Common myeloid progenitor, CD34-positive (primary cell): ENCODE measurements at regions not wholly inside any gene's neighbourhood (a gene's known extent, or its start where the extent isn't known, plus 50 kb on each side); places are given as distances from the start of the nearest gene placed in this dataset.

Source experiments
- CTCF ChIA-PET: fragments of 350-600 bp; sonication (Branson Sonifier 250); formaldehyde crosslinking; loops from one replicate; lab custom pipeline; 2021; ENCODE audit warnings: antibody characterized with exemption; lab: Charles Lee
- POLR2A ChIA-PET: fragments of 350-600 bp; sonication (Branson Sonifier 250); formaldehyde crosslinking; loops from one replicate; lab custom pipeline; 2021; ENCODE audit warnings: antibody characterized with exemption; lab: Charles Lee
- DNase-seq, 3 donors: peaks; one replicate each; pipeline versions ENCODE4 v3.0.0 to v3.0.0-alpha.2; 2013
- H3K27ac ChIP-seq, 2 experiments: 1 replicate in 1 of 2; 2 replicates in 1 of 2; pipeline ENCODE4 v1.7.0; 2013; ENCODE audit warnings: inconsistent platforms in 2 of 2, low read length in 2 of 2, mild to moderate bottlenecking in 2 of 2, low read depth in 1 of 2, moderate library complexity in 1 of 2; ENCODE audit not compliant: severe bottlenecking in 2 of 2, insufficient read depth in 1 of 2, poor library complexity in 1 of 2
- H3K27me3 ChIP-seq, 5 experiments: replicated peaks in 2 of 5; 1 replicate in 3 of 5; 2 replicates in 2 of 5; pipeline versions ENCODE4 v1.6.1 to v1.7.0; 2013; ENCODE audit warnings: low read length in 4 of 5, mild to moderate bottlenecking in 2 of 5, moderate library complexity in 2 of 5, inconsistent platforms in 1 of 5; ENCODE audit not compliant: insufficient read depth in 5 of 5, control insufficient read depth in 4 of 5
- H3K36me3 ChIP-seq, 4 experiments: 1 replicate in 2 of 4; 2 replicates in 2 of 4; pipeline versions ENCODE4 v1.6.1 to v1.7.0; 2013; ENCODE audit warnings: low read length in 3 of 4, control low read depth in 1 of 4, mild to moderate bottlenecking in 1 of 4; ENCODE audit not compliant: control insufficient read depth in 4 of 4, insufficient read depth in 4 of 4
- H3K4me1 ChIP-seq, 4 experiments: 1 replicate in 3 of 4; 2 replicates in 1 of 4; pipeline versions ENCODE4 v1.6.1 to v1.7.1; 2013; ENCODE audit warnings: low read length in 3 of 4, mild to moderate bottlenecking in 3 of 4, control low read depth in 1 of 4, inconsistent platforms in 1 of 4, moderate library complexity in 1 of 4; ENCODE audit not compliant: control insufficient read depth in 4 of 4, insufficient read depth in 4 of 4; ENCODE audit errors: control extremely low read depth in 1 of 4
- H3K4me3 ChIP-seq, 7 experiments: 1 replicate in 4 of 7; 2 replicates in 3 of 7; pipeline versions ENCODE4 v1.5.1 to v1.7.0; 2013; ENCODE audit warnings: mild to moderate bottlenecking in 7 of 7, low read length in 6 of 7, moderate library complexity in 6 of 7, inconsistent platforms in 2 of 7, low read depth in 2 of 7, control low read depth in 1 of 7; ENCODE audit not compliant: insufficient read depth in 4 of 7, control insufficient read depth in 1 of 7; ENCODE audit errors: extremely low read depth in 1 of 7
- H3K9me3 ChIP-seq, 5 experiments: 1 replicate in 4 of 5; 2 replicates in 1 of 5; pipeline versions ENCODE4 v1.6.1 to v1.7.1; 2013; ENCODE audit warnings: low read length in 4 of 5, mild to moderate bottlenecking in 2 of 5, inconsistent platforms in 1 of 5, low read depth in 1 of 5, moderate library complexity in 1 of 5; ENCODE audit not compliant: control insufficient read depth in 4 of 5, insufficient read depth in 2 of 5; ENCODE audit errors: control extremely low read depth in 1 of 5
- WGBS: methylation state at CpG from one replicate; pipeline ENCODE4 v1.1.5; 2013; ENCODE audit not compliant: insufficient coverage; 5-methylcytosine and 5-hydroxymethylcytosine counted together

DNA sequence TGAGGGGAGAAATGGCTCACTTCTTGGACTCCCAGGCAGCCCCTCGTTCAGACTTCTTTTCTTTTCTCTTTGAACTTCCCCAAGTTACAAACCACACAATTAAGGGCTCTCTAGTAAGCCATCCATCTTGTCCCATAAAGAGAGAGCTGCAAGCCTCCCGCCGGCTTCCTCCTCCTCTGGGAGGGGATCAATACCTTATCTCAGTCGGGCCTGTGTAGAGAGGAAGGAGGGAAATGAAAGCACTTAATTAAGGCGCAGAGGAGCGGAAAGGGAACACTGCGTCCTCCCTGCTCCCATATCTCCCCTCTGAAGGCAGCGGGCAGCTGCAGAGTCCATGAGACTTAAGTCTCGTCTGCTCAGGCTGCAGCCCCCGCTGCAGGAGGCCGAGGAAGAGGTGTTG, 112.6 kb upstream of the CSF3R start:
- POLR2A ChIA-PET = no interaction called here

DNA sequence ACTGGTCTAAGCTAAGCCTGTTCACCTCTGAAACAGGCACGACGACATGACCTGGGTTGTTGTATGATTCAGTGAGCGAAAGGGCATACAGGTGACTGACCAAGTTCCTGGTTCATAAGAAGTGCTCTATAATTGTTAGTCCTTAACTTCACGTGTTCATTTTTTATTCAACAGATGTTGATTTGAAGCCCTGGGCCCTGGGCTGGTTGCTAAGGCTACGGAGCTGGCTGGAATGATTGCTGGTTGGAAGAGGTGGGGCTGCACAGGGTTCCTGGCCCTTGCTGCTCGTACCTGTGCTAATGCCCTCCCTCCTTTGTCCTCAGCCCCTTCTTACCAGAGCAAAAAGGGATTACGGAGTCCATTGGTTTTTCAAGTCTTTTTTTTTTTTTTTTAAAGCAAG, 111.3 kb upstream of the CSF3R start:
- DNase-seq = no peak
- Histone ChIP-seq H3K4me3 (no peak overlapping the region), H3K9me3 (no peaks in the 10 kb centered on the region), H3K27me3 (peaks cover 4 to 25% (median 15%) of the 10 kb centered on the region in 5 experiments), H3K36me3 (no peaks in the 10 kb centered on the region), H3K4me1 (peaks cover 0 to 5% (median 0%) of the 10 kb centered on the region in 4 experiments), H3K27ac (no peak overlapping the region)
- CTCF ChIA-PET = no interaction called here
- 87% methylated on average over 5 of the region's 7 CpGs for WGBS
- POLR2A ChIA-PET = no interaction called here

More for the DNA sequence above, 112.6 kb upstream of the CSF3R start:
- WGBS = 21% methylated on average over 7 of the region's 11 CpGs
- Histone ChIP-seq H3K36me3 (no peaks in the 10 kb centered on the region), H3K4me3 (no peak overlapping the region), H3K9me3 (no peaks in the 10 kb centered on the region), H3K27ac (no peak overlapping the region), H3K27me3 (peaks cover 3 to 18% (median 15%) of the 10 kb centered on the region in 5 experiments), H3K4me1 (peaks cover 0 to 5% (median 0%) of the 10 kb centered on the region in 4 experiments)
- no peak for DNase-seq
- CTCF ChIA-PET = interaction anchor here (1.9 to 2.2 kb wide), 2 partner anchors 11 to 13 kb away, joined by 5 to 6 read pairs; no protein-coding TSS in a partner anchor

DNA sequence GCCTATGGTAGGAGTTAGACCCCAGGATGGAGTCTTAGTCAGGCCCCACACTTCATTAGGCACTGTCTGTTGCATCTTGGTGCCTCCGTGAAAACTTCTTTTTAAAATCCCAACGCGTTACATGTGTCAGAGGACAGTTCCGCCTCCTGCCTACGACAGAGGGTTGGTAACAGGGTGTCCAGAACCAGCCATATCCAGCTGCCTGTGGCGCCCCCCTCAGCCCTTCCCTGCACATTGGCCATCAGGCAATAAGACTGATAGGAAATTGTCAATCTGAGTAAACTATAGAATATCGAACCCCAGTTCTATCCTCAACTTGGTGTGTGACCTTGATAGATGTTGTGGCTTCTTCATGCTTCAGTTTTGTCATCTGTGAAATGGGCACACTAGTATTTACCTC, 108.6 kb upstream of the CSF3R start:
- H3K4me3 ChIP-seq = no peak overlapping the region

DNA sequence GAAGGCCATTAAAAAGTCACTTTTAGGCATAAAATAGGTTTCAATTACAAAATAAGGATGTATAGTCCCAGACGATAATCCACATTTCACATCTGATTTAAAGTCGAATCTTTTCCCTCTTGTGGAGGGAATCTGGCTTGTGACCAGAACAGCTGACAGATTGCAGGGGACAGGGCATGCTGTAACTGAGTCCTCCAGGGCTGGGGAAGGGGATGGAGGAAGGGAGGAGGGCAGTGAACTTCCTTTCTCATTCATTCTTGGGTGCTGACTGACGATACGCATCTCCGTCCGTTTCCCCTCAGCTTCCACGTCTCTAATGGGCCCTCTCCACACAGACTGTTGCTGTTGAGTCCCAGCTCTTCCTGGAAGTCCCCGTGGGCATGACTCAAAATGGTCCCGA, 108.1 kb upstream of the CSF3R start:
- ChIA-PET POLR2A (no interaction called here), CTCF (interaction anchor here (1.3 to 1.7 kb wide), 3 partner anchors 14 to 19 kb away, joined by 3 to 4 read pairs (median 3); no protein-coding TSS in a partner anchor)

More for the DNA sequence above, 108.6 kb upstream of the CSF3R start:
- H3K4me1 ChIP-seq = peaks cover 0 to 5% (median 0%) of the 10 kb centered on the region in 4 experiments
- ChIA-PET POLR2A (no interaction called here), CTCF (interaction anchor here (1.3 to 1.7 kb wide), 3 partner anchors 13 to 19 kb away, joined by 3 to 4 read pairs (median 3); no protein-coding TSS in a partner anchor)
- no peaks in the 10 kb centered on the region for H3K9me3 ChIP-seq
- 42% methylated on average over 6 of the region's 7 CpGs for WGBS
- H3K27ac ChIP-seq = no peak overlapping the region
- H3K27me3 ChIP-seq = peaks cover 5 to 38% (median 20%) of the 10 kb centered on the region in 5 experiments
- no peak for DNase-seq
- no peaks in the 10 kb centered on the region for H3K36me3 ChIP-seq

DNA sequence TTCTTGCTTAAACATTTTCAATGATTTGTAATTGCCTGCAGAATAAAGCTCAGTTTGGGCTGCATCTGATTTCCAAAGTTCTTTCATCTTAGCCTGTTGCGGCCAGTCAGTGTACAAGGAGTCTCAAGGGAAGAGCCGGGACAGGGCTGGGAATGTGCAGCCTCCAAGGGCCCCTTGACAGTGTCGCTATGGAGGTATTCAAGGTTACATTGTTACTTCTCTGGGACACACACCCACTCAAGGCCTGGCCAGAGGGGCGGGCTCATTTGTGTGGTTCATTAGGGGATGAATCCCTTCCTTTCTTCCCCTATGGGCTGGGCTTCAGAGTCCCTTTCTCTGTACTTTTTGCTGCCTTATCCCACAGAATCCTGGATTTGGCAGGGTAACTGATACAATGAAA, 107.6 kb upstream of the CSF3R start:
- no peak for DNase-seq
- Histone ChIP-seq H3K27ac (no peak overlapping the region), H3K4me3 (no peak overlapping the region), H3K9me3 (no peaks in the 10 kb centered on the region), H3K27me3 (peaks cover 5 to 46% (median 20%) of the 10 kb centered on the region in 5 experiments), H3K4me1 (peaks cover 0 to 6% (median 0%) of the 10 kb centered on the region in 4 experiments), H3K36me3 (no peaks in the 10 kb centered on the region)
- CTCF ChIA-PET = interaction anchor here (1.3 kb wide), 1 partner anchor 20 kb away, joined by 3 read pairs; no protein-coding TSS in a partner anchor
- 100% methylated on average over 1 of the region's 4 CpGs for WGBS
- POLR2A ChIA-PET = no interaction called here

More for the DNA sequence above, 108.1 kb upstream of the CSF3R start:
- Histone ChIP-seq H3K4me3 (no peak overlapping the region), H3K36me3 (no peaks in the 10 kb centered on the region), H3K4me1 (peaks cover 0 to 6% (median 0%) of the 10 kb centered on the region in 4 experiments), H3K9me3 (no peaks in the 10 kb centered on the region), H3K27me3 (peaks cover 5 to 43% (median 17%) of the 10 kb centered on the region in 5 experiments), H3K27ac (no peak overlapping the region)
- no peak for DNase-seq
- WGBS = 15% methylated on average over 7 of the region's 9 CpGs

DNA sequence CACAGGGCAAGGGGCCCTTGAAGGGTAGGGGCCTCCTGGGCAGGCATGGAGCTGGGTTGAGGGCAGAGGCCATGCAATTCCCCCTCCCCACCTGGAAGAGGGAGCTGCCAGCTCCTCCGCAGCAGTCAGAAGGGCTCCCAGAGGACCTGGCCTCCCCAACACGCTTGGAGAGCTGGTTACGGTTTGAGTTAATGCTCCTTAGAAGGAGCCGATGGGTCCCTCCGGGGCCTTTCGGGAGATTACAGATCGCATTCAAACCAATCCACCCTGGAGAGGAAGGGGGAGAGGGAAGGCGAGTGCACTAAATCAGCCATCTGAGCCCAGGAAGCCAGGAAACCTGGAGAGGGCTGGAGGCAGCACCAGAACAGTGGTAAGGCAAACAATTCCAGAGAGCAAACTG, 106.3 kb upstream of the CSF3R start:
- peaks cover 0 to 6% (median 0%) of the 10 kb centered on the region in 4 experiments for H3K4me1 ChIP-seq
- 84% methylated on average over 7 of the region's 8 CpGs for WGBS
- ChIA-PET POLR2A (no interaction called here), CTCF (interaction anchor here (1.7 kb wide), 1 partner anchor 13 kb away, joined by 9 read pairs; no protein-coding TSS in a partner anchor)
- no peak for DNase-seq
- peaks cover 5 to 49% (median 23%) of the 10 kb centered on the region in 5 experiments for H3K27me3 ChIP-seq
- H3K4me3 ChIP-seq = no peak overlapping the region
- H3K9me3 ChIP-seq = no peaks in the 10 kb centered on the region
- H3K36me3 ChIP-seq = no peaks in the 10 kb centered on the region
- no peak overlapping the region for H3K27ac ChIP-seq
